ENCODE measurements at regions not wholly inside any gene's neighbourhood (a gene's known extent, or its start where the extent isn't known, plus 50 kb on each side); places are given as distances from the start of the nearest gene placed in this dataset.

- Histone ChIP-seq H3K27me3 (ENCODE audit: control insufficient read depth, insufficient read depth, low read length) (no peaks in the 10 kb centered on the region), H3K4me1 (ENCODE audit: control insufficient read depth, insufficient read depth, low read length) (no peaks in the 10 kb centered on the region), H3K4me3 (ENCODE audit: low read length) (no peak overlapping the region), H3K9me3 (ENCODE audit: control insufficient read depth, insufficient read depth, low read length) (no peaks in the 10 kb centered on the region), H3K36me3 (ENCODE audit: control insufficient read depth, insufficient read depth, low read length) (no peaks in the 10 kb centered on the region), H3K27ac (ENCODE audit: low read length) (no peak overlapping the region)
- Mint-ChIP-seq H3K36me3 (no peaks in the 10 kb centered on the region), H3K27ac (no peak overlapping the region), H3K4me1 (peaks cover 7 to 22% of the 10 kb centered on the region in 2 donors), H3K9me3 (no peaks in the 10 kb centered on the region), H3K27me3 (ENCODE audit: low read depth in 2 of 2) (no peaks in the 10 kb centered on the region), H3K4me3 (no peak overlapping the region)
- ATAC-seq, result no peak
- WGBS (ENCODE audit: insufficient coverage), result 97% methylated on average over 15 of the region's 15 CpGs
- DNase-seq, result no peak
- TF ChIP-seq CTCF (IDR thresholded peaks at IDR 0.05), result no peak
- intact Hi-C loops (cut with micrococcal nuclease), result no loop called here
Observed at GRCh38 chr22:49541693-49542230, 285.9 kb downstream of the BRD1 start.

- intact Hi-C loops (cut with micrococcal nuclease), result no loop called here
- H3K9me3 Mint-ChIP-seq, result no peaks in the 10 kb centered on the region
- WGBS (ENCODE audit: insufficient coverage), result 98% methylated on average over 59 of the region's 59 CpGs
- DNase-seq (no peak), ATAC-seq (no peak)
- Histone ChIP-seq H3K27ac (ENCODE audit: low read length) (no peak overlapping the region), H3K27me3 (ENCODE audit: control insufficient read depth, insufficient read depth, low read length) (no peaks in the 10 kb centered on the region), H3K36me3 (ENCODE audit: control insufficient read depth, insufficient read depth, low read length) (no peaks in the 10 kb centered on the region), H3K4me1 (ENCODE audit: control insufficient read depth, insufficient read depth, low read length) (no peaks in the 10 kb centered on the region), H3K4me3 (ENCODE audit: low read length) (no peak overlapping the region), H3K9me3 (ENCODE audit: control insufficient read depth, insufficient read depth, low read length) (no peaks in the 10 kb centered on the region)
- H3K4me3 Mint-ChIP-seq, result no peak overlapping the region
- H3K36me3 Mint-ChIP-seq, result no peaks in the 10 kb centered on the region
- no peak for TF ChIP-seq CTCF (IDR thresholded peaks at IDR 0.05)
- H3K4me1 Mint-ChIP-seq, result peaks cover 7 to 18% of the 10 kb centered on the region in 2 donors
- H3K27me3 Mint-ChIP-seq (ENCODE audit: low read depth in 2 of 2), result no peaks in the 10 kb centered on the region
- no peak overlapping the region for H3K27ac Mint-ChIP-seq
Observed at GRCh38 chr22:49540913-49541692, 286.6 kb downstream of the BRD1 start.

GRCh38 chr22:49540084-49540912, 287.4 kb downstream of the BRD1 start:
- no peak overlapping the region for H3K4me3 ChIP-seq (ENCODE audit: low read length)
- no peaks in the 10 kb centered on the region for H3K36me3 ChIP-seq (ENCODE audit: control insufficient read depth, insufficient read depth, low read length)
- H3K9me3 ChIP-seq (ENCODE audit: control insufficient read depth, insufficient read depth, low read length), result no peaks in the 10 kb centered on the region
- Mint-ChIP-seq H3K27ac (no peak overlapping the region), H3K36me3 (no peaks in the 10 kb centered on the region), H3K4me1 (peaks cover 7 to 17% of the 10 kb centered on the region in 2 donors), H3K27me3 (ENCODE audit: low read depth in 2 of 2) (no peaks in the 10 kb centered on the region), H3K9me3 (no peaks in the 10 kb centered on the region), H3K4me3 (no peak overlapping the region)
- TF ChIP-seq CTCF (IDR thresholded peaks at IDR 0.05), result no peak
- no peaks in the 10 kb centered on the region for H3K4me1 ChIP-seq (ENCODE audit: control insufficient read depth, insufficient read depth, low read length)
- no peak for ATAC-seq
- H3K27ac ChIP-seq (ENCODE audit: low read length), result no peak overlapping the region
- H3K27me3 ChIP-seq (ENCODE audit: control insufficient read depth, insufficient read depth, low read length), result no peaks in the 10 kb centered on the region
- no peak for DNase-seq
- intact Hi-C loops (cut with micrococcal nuclease), result no loop called here
- 88% methylated on average over 23 of the region's 23 CpGs for WGBS (ENCODE audit: insufficient coverage)
